GM23248 (cell line): ENCODE measurements at regions not wholly inside any gene's neighbourhood (a gene's known extent, or its start where the extent isn't known, plus 50 kb on each side); places are given as distances from the start of the nearest gene placed in this dataset.

Experiments used
- DNase-seq: peaks from one replicate; pipeline ENCODE4 v3.0.0-alpha.2; 2015
- H2AFZ ChIP-seq: fragments of 200-600 bp; sonication (generic); 2 replicates; pipeline ENCODE4 v1.6.1; 2016; ENCODE audit warnings: antibody characterized with exemption
- H3F3A ChIP-seq: fragments of 200-600 bp; sonication (generic); 2 replicates; pipeline ENCODE4 v1.6.1; 2016; ENCODE audit warnings: mild to moderate bottlenecking, antibody characterized with exemption, mixed run types; ENCODE audit not compliant: insufficient read depth
- H3K27ac ChIP-seq: fragments of 200-600 bp; sonication (generic); 2 replicates; pipeline ENCODE4 v1.5.1; 2016; ENCODE audit warnings: mild to moderate bottlenecking
- H3K27me3 ChIP-seq: fragments of 200-600 bp; sonication (generic); replicated peaks from 2 replicates; pipeline ENCODE4 v1.6.1; 2016; ENCODE audit warnings: mild to moderate bottlenecking; ENCODE audit not compliant: insufficient read depth
- H3K36me3 ChIP-seq: fragments of 200-600 bp; sonication (generic); 2 replicates; pipeline ENCODE4 v1.6.1; 2016; ENCODE audit warnings: low read depth, mild to moderate bottlenecking
- H3K4me1 ChIP-seq: fragments of 200-600 bp; sonication (generic); 2 replicates; pipeline ENCODE4 v1.6.1; 2016; ENCODE audit warnings: mild to moderate bottlenecking; ENCODE audit not compliant: insufficient read depth
- H3K4me2 ChIP-seq: fragments of 200-600 bp; sonication (generic); one replicate; pipeline ENCODE4 v1.6.1; 2016; ENCODE audit warnings: mild to moderate bottlenecking; ENCODE audit not compliant: unreplicated experiment
- H3K4me3 ChIP-seq: fragments of 200-600 bp; sonication (generic); 2 replicates; pipeline ENCODE4 v1.5.1; 2016; ENCODE audit warnings: mild to moderate bottlenecking
- H3K79me2 ChIP-seq: fragments of 200-600 bp; sonication (generic); 2 replicates; pipeline ENCODE4 v1.6.1; 2016; ENCODE audit warnings: mild to moderate bottlenecking; ENCODE audit not compliant: insufficient read depth
- H3K9ac ChIP-seq: fragments of 200-600 bp; sonication (generic); 2 replicates; pipeline ENCODE4 v1.6.1; 2016; ENCODE audit warnings: mild to moderate bottlenecking
- H3K9me2 ChIP-seq: fragments of 200-600 bp; sonication (generic); 2 replicates; pipeline ENCODE4 v1.6.1; 2016; ENCODE audit warnings: mixed run types, mild to moderate bottlenecking, moderate library complexity; ENCODE audit not compliant: insufficient read depth
- H3K9me3 ChIP-seq: fragments of 200-600 bp; sonication (generic); one replicate; pipeline ENCODE4 v1.6.1; 2017; ENCODE audit warnings: low read depth
- H4K20me1 ChIP-seq: fragments of 200-600 bp; sonication (generic); 2 replicates; pipeline ENCODE4 v1.6.0; 2016; ENCODE audit not compliant: insufficient read depth
- EZH2 ChIP-seq: fragments of 200-600 bp; sonication (generic); IDR thresholded peaks from 2 replicates; pipeline ENCODE4 v1.6.1; 2018; ENCODE audit warnings: antibody characterized with exemption, mild to moderate bottlenecking; ENCODE audit not compliant: insufficient read depth, poor library complexity, severe bottlenecking
- EZH2phosphoT487 ChIP-seq: fragments of 200-600 bp; sonication (generic); IDR thresholded peaks from 2 replicates; pipeline ENCODE4 v1.6.1; 2018; ENCODE audit warnings: antibody characterized with exemption, moderate library complexity, mild to moderate bottlenecking, low read depth; ENCODE audit not compliant: insufficient read depth
- WGBS, 2 experiments: methylation state at CpG; one replicate each; pipeline ENCODE4 v1.1.6; 2015 to 2017; ENCODE audit warnings: low lambda C conversion rate in 2 of 2, low coverage in 1 of 2; ENCODE audit errors: missing lambda C conversion rate in 2 of 2; 5-methylcytosine and 5-hydroxymethylcytosine counted together
- in situ Hi-C: fragments of 300-500 bp; cut with MboI; formaldehyde crosslinking; loops from 2 replicates; pipeline ENCODE4 v1.15.0; 2020

- H3K9me3 ChIP-seq, result no peaks in the 10 kb centered on the region
- no peaks in the 10 kb centered on the region for H3K27me3 ChIP-seq
- H3K4me1 ChIP-seq, result no peaks in the 10 kb centered on the region
- no peaks in the 10 kb centered on the region for H3K36me3 ChIP-seq
- H3K79me2 ChIP-seq, result no peaks in the 10 kb centered on the region
- no peaks in the 10 kb centered on the region for H3K9me2 ChIP-seq
- in situ Hi-C loops, result no loop called here
- no peak overlapping the region for H2AFZ ChIP-seq
- peak; percentile 69 for DNase-seq
- H4K20me1 ChIP-seq, result no peaks in the 10 kb centered on the region
- no peak overlapping the region for H3K9ac ChIP-seq
- H3K27ac ChIP-seq, result peak overlapping the region; percentile 29; the same call in 1 of the 2 replicates
- no peaks in the 10 kb centered on the region for H3F3A ChIP-seq
- no peak overlapping the region for H3K4me2 ChIP-seq
- no peak for TF ChIP-seq EZH2
- no peak for TF ChIP-seq EZH2phosphoT487
- H3K4me3 ChIP-seq, result no peak overlapping the region
- WGBS, 2 experiments, result 0% methylated on average over 2 of the region's 2 CpGs
Measured at GRCh38 chr1:147821883-147822282, 61.5 kb upstream of the GJA5 start.

DNA sequence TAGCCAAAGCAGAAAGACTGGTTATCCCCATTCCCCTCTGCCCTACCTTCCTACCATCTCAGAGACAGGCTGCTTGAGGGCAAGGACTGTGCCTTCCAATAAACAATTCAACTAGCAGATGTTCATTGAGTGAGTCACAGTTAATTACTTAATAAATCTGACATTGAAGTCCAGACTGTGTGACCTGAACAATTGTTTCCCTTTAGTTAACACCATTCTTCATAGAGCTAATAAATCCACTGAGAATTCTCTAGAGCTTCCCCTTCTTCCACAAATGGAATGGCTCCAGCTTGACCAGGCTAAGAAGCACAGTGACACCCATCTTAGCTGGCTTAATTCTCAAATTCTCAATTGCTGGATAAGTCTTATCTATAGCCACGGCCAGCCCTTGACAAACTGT lies 61.9 kb upstream of the GJA5 start:
- Histone ChIP-seq H3K79me2 (no peaks in the 10 kb centered on the region), H3F3A (no peaks in the 10 kb centered on the region), H3K9me2 (no peaks in the 10 kb centered on the region), H3K4me2 (no peak overlapping the region), H4K20me1 (no peaks in the 10 kb centered on the region), H3K9ac (no peak overlapping the region), H3K4me3 (no peak overlapping the region), H3K27ac (peak overlapping the region; percentile 29; the same call in 1 of the 2 replicates), H3K36me3 (no peaks in the 10 kb centered on the region), H3K9me3 (no peaks in the 10 kb centered on the region), H3K27me3 (no peaks in the 10 kb centered on the region), H3K4me1 (no peaks in the 10 kb centered on the region), H2AFZ (no peak overlapping the region)
- in situ Hi-C loops, result no loop called here
- TF ChIP-seq EZH2phosphoT487 (no peak), EZH2 (no peak)
- 50 to 68% methylated on average over 1 of the region's 1 CpG for WGBS, 2 experiments
- peak; percentile 30 for DNase-seq

DNA sequence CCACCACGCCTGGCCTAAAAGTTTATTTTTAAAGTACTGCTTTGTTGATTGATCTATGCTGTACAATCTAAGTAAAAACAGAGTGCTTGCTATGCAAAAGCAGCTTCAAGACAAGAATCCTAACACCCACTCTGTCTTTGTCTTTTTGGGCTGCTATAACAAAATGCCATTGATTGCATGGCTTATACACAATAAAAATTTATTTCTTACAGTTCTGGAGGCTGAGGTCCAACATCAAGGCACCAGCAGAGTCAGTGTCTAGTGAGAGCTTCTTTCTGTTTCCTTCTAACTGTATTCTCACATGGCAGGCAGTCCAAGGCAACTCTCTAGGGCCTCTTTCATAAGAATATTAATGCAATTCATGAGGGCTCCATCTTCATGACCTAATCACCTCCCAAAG lies 63.6 kb upstream of the GJA5 start:
- 12 to 26% methylated on average over 1 of the region's 1 CpG for WGBS, 2 experiments
- in situ Hi-C loops, result no loop called here
- Histone ChIP-seq H3K4me1 (no peaks in the 10 kb centered on the region), H3K27ac (no peak overlapping the region), H3K9me3 (no peaks in the 10 kb centered on the region), H3K4me2 (no peak overlapping the region), H3K4me3 (no peak overlapping the region), H3K27me3 (no peaks in the 10 kb centered on the region), H2AFZ (no peak overlapping the region), H4K20me1 (no peaks in the 10 kb centered on the region), H3K79me2 (no peaks in the 10 kb centered on the region), H3K36me3 (no peaks in the 10 kb centered on the region), H3K9me2 (no peaks in the 10 kb centered on the region), H3F3A (no peaks in the 10 kb centered on the region), H3K9ac (no peak overlapping the region)
- no peak for DNase-seq
- TF ChIP-seq EZH2 (no peak), EZH2phosphoT487 (no peak)

DNA sequence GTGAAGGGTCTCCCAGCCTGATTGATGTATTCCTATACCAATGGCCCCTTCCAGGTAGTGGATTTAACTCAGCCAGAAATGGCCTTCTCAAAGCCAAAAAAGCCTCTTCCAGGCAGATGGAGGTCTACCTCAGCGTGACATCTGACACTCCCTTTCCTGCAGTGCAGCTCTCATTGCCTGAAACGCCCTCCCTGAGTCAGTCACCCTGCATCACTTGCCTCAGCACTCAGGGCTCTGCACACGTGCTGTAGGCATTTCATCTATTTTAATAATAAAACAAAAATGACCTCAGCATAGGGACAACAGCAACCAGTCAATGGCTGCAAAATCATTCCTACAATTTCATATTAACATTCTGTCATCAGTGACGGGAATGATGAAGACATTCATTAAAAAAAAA lies 64.4 kb upstream of the GJA5 start:
- in situ Hi-C loops, result no loop called here
- Histone ChIP-seq H3K4me1 (no peaks in the 10 kb centered on the region), H3K9me3 (no peaks in the 10 kb centered on the region), H3K27me3 (no peaks in the 10 kb centered on the region), H3K9ac (no peak overlapping the region), H3K4me2 (no peak overlapping the region), H3K36me3 (no peaks in the 10 kb centered on the region), H3K9me2 (no peaks in the 10 kb centered on the region), H3K4me3 (no peak overlapping the region), H3F3A (no peaks in the 10 kb centered on the region), H3K79me2 (no peaks in the 10 kb centered on the region), H4K20me1 (no peaks in the 10 kb centered on the region), H2AFZ (no peak overlapping the region), H3K27ac (no peak overlapping the region)
- 25 to 33% methylated on average over 4 of the region's 4 CpGs for WGBS, 2 experiments
- peak; percentile 14 for DNase-seq
- no peak for TF ChIP-seq EZH2
- no peak for TF ChIP-seq EZH2phosphoT487

- in situ Hi-C loops, result no loop called here
- H3K9me2 ChIP-seq, result no peaks in the 10 kb centered on the region
- no peak for DNase-seq
- H3K9me3 ChIP-seq, result no peaks in the 10 kb centered on the region
- no peaks in the 10 kb centered on the region for H4K20me1 ChIP-seq
- no peak overlapping the region for H3K27ac ChIP-seq
- H3K36me3 ChIP-seq, result no peaks in the 10 kb centered on the region
- no peak overlapping the region for H3K4me2 ChIP-seq
- no peaks in the 10 kb centered on the region for H3K79me2 ChIP-seq
- H3F3A ChIP-seq, result no peaks in the 10 kb centered on the region
- no peak overlapping the region for H3K4me3 ChIP-seq
- H2AFZ ChIP-seq, result no peak overlapping the region
- H3K4me1 ChIP-seq, result no peaks in the 10 kb centered on the region
- H3K9ac ChIP-seq, result no peak overlapping the region
- WGBS, 2 experiments, result 18 to 33% methylated on average over 1 of the region's 1 CpG
- TF ChIP-seq EZH2phosphoT487, result no peak
- TF ChIP-seq EZH2, result no peak
- H3K27me3 ChIP-seq, result no peaks in the 10 kb centered on the region
Measured at GRCh38 chr1:147825586-147825985, 65.2 kb upstream of the GJA5 start.
